Ectodermal cell (in vitro differentiated cells): ENCODE measurements at regions not wholly inside any gene's neighbourhood (a gene's known extent, or its start where the extent isn't known, plus 50 kb on each side); places are given as distances from the start of the nearest gene placed in this dataset.

Experiments
- H3K27ac ChIP-seq: 2 replicates; pipeline ENCODE4 v1.7.0; 2013; ENCODE audit warnings: mild to moderate bottlenecking, low read depth, low read length; ENCODE audit not compliant: insufficient read depth, poor library complexity, severe bottlenecking
- H3K27me3 ChIP-seq: 2 replicates; pipeline ENCODE4 v1.7.0; 2013; ENCODE audit warnings: mild to moderate bottlenecking, low read length; ENCODE audit not compliant: insufficient read depth, control insufficient read depth, poor library complexity, severe bottlenecking
- H3K36me3 ChIP-seq: one replicate; pipeline ENCODE4 v1.7.0; 2013; ENCODE audit warnings: low read length; ENCODE audit not compliant: control insufficient read depth, insufficient read depth
- H3K4me1 ChIP-seq: one replicate; pipeline ENCODE4 v1.7.0; 2013; ENCODE audit warnings: low read length; ENCODE audit not compliant: control insufficient read depth, insufficient read depth
- H3K4me3 ChIP-seq: 2 replicates; pipeline ENCODE4 v1.7.0; 2013; ENCODE audit warnings: low read depth, low read length, control low read depth; ENCODE audit not compliant: insufficient read depth
- H3K9me3 ChIP-seq: 2 replicates; pipeline ENCODE4 v1.7.0; 2013; ENCODE audit warnings: mild to moderate bottlenecking, low read length, moderate library complexity; ENCODE audit not compliant: control insufficient read depth
- WGBS, 2 experiments: methylation state at CpG; one replicate each; pipeline ENCODE4 v1.1.7; 2013; ENCODE audit warnings: missing lambda C conversion rate in 2 of 2; 5-methylcytosine and 5-hydroxymethylcytosine counted together

DNA sequence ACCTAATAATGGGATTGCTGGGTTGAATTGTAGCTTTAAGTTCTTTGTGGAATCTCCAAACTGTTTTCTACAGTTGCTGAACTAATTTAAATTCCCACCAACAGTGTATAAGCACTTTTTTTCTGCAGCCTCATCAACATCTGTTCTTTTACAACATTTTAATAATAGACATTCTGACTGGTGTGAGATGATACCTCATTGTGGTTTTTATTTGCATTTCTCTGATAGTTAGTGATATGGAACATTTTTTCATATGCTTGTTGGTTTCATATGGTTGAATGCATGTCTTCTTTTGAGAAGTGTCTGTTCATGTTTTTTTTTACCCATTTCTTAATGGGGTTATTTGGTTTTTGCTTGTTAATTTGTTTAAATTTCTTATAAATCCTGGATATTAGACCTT, 1718.9 kb downstream of the C4orf33 start:
- Histone ChIP-seq H3K27me3 (no peaks in the 10 kb centered on the region), H3K27ac (no peak overlapping the region), H3K4me3 (no peak overlapping the region), H3K9me3 (no peaks in the 10 kb centered on the region), H3K36me3 (no peaks in the 10 kb centered on the region), H3K4me1 (no peaks in the 10 kb centered on the region)

DNA sequence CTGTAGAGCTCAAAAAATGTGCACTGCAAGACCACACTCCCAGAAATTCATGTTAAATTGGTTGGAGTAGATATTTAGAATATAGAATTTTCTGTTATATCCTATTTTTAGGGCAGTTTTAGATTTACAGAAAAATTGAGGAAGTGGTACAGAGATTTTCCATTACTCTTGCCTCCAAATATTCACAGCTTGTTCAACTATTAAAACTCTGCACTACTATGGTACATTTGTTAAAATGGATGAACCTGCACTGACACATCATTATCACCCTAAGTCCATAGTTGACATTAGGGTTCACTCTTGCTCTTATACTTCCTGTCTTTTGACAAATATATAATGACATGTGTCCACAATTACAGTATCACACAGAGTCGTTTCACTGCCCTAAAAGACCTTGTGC, 1724.5 kb downstream of the C4orf33 start:
- 90 to 94% methylated on average over 1 of the region's 1 CpG for WGBS, 2 experiments
- no peaks in the 10 kb centered on the region for H3K9me3 ChIP-seq
- no peak overlapping the region for H3K27ac ChIP-seq
- H3K27me3 ChIP-seq, result no peaks in the 10 kb centered on the region
- H3K4me3 ChIP-seq, result no peak overlapping the region
- no peaks in the 10 kb centered on the region for H3K4me1 ChIP-seq
- H3K36me3 ChIP-seq, result no peaks in the 10 kb centered on the region

DNA sequence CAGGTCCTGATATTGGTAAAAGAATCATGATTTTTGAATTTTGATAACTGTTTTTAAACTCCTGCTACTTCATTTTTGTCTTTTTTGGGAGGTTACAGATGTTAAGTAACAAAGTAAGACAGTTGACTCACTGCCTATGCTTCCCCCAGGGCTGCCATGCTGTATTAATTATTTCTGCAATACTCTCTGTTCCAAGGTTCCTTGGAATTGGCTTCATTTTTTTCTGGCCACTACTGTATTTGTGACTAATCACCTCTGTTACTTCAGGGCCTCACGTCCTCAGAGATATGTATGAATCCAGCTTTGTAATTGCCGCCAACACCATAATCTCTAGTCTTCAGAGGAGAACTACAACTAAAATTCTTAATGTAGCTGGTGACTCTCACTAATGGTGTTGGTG, 1729.3 kb downstream of the C4orf33 start:
- no peaks in the 10 kb centered on the region for H3K9me3 ChIP-seq
- 94 to 100% methylated on average over 2 of the region's 2 CpGs for WGBS, 2 experiments
- H3K27me3 ChIP-seq, result no peaks in the 10 kb centered on the region
- no peak overlapping the region for H3K4me3 ChIP-seq
- no peak overlapping the region for H3K27ac ChIP-seq
- no peaks in the 10 kb centered on the region for H3K4me1 ChIP-seq
- H3K36me3 ChIP-seq, result no peaks in the 10 kb centered on the region

DNA sequence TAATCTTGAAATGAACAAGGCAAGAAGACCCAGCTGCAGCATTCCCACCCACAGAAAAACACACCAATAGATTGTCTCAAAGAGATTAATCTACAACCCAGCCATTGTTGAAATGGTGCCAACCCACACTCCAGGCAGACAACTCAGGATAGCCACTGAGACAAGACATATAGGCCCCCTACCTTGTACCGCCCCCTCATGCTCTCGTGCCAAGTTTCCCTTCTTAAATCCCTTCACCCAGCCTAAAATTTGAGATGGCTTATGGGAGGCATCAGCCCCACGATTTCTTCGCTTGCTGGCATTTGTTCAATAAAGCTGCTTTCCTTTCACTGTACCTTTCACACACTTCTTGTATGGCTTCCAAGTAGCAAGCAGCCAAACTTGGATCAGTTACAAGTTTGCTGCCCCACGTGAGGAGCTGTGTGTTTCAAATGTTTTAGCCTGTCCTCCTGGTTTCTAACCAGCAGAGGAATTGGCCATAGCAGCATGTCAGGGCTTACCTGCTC, 1754.1 kb downstream of the C4orf33 start:
- 85 to 87% methylated on average over 5 of the region's 5 CpGs for WGBS, 2 experiments
- Histone ChIP-seq H3K36me3 (no peaks in the 10 kb centered on the region), H3K27ac (no peak overlapping the region), H3K27me3 (no peaks in the 10 kb centered on the region), H3K4me1 (peaks cover 5% of the 10 kb centered on the region), H3K9me3 (no peaks in the 10 kb centered on the region), H3K4me3 (no peak overlapping the region)

DNA sequence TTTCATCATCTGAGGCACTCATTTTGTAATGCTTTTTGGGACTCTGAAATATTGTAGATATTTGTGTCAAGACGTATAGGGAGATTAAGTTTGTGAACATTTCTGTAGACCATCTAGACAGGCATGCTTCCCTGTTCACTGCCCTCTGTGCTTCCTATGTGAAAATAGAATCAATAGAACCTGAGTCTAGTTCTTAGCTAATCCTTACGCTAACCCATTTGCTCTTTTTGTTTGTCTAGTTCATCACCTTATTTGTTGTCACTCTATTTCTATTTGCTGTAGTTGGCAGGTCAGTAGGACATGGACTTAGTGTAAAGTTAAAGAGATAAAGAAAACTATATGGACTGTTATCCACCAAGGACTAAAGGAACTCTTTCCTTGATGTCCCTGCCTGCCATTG, 1755.2 kb downstream of the C4orf33 start:
- WGBS, 2 experiments, result 98 to 100% methylated on average over 1 to 2 of the region's 2 CpGs
- Histone ChIP-seq H3K27me3 (no peaks in the 10 kb centered on the region), H3K4me3 (no peak overlapping the region), H3K4me1 (peaks cover 5% of the 10 kb centered on the region), H3K27ac (no peak overlapping the region), H3K9me3 (no peaks in the 10 kb centered on the region), H3K36me3 (no peaks in the 10 kb centered on the region)

DNA sequence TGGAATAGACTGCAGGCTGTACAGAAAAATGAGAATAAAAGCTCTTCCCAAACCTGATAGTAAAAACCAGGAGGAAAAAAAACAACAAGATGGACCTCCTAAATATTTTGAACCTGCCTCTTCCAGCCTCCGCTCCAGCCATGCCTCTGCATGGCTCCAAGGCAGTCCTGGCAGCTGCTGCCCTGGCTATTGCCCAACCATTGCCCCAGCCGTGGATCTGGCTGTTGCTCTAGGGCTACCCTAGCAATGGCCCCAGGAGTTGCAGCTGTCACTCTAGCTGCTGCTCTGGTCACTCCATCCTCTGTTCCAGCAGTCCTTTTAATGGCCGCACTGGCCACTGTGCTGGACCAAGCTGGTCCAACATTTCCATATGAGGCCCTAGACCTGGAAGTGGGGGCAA, 1756.0 kb downstream of the C4orf33 start:
- H3K27me3 ChIP-seq, result no peaks in the 10 kb centered on the region
- H3K27ac ChIP-seq, result no peak overlapping the region
- peaks cover 5% of the 10 kb centered on the region for H3K4me1 ChIP-seq
- H3K36me3 ChIP-seq, result no peaks in the 10 kb centered on the region
- H3K4me3 ChIP-seq, result no peak overlapping the region
- no peaks in the 10 kb centered on the region for H3K9me3 ChIP-seq
- 95 to 97% methylated on average over 3 of the region's 3 CpGs for WGBS, 2 experiments

DNA sequence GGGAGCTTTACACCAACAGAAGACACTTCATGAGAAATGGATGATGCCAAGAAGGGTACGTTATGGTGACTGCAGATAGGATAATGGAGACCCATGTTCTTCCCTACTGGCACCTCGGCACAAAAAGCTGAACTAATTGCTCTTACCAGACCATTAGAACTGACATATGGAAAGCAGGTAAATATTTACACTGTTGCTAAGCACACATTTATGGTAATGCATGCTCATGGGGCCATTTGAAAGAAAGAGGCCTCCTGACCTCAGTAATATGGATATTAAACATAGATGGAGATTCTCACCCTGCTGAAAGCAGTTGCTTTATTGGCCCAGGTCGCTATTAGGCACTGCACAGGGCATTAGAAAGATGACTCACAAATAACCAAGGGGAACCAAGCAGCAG, 1759.6 kb downstream of the C4orf33 start:
- 92 to 93% methylated on average over 3 of the region's 3 CpGs for WGBS, 2 experiments
- Histone ChIP-seq H3K9me3 (no peaks in the 10 kb centered on the region), H3K36me3 (no peaks in the 10 kb centered on the region), H3K4me3 (no peak overlapping the region), H3K4me1 (no peaks in the 10 kb centered on the region), H3K27me3 (no peaks in the 10 kb centered on the region), H3K27ac (no peak overlapping the region)

DNA sequence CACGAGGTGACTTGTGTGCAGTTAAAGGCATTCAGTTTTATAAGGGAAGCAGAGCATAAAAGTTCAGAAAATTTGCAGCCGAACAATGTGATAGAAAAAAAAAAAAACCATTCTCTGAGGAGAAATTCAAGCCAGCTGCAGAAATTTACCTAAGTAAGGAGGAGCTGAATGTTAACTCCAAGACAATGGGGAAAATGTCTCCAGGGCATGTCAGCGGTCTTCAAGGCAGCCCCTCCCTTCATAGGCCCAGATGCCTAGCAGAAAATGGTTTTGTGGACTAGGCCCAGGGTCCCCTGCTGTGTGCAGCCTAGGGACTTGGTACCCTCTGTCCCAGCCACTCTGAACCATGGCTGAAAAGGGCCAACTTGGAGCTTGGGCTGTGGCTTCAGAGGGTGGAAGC, 1764.0 kb downstream of the C4orf33 start:
- no peak overlapping the region for H3K4me3 ChIP-seq
- no peaks in the 10 kb centered on the region for H3K9me3 ChIP-seq
- 89 to 92% methylated on average over 3 of the region's 3 CpGs for WGBS, 2 experiments
- no peaks in the 10 kb centered on the region for H3K27me3 ChIP-seq
- no peak overlapping the region for H3K27ac ChIP-seq
- no peaks in the 10 kb centered on the region for H3K36me3 ChIP-seq
- no peaks in the 10 kb centered on the region for H3K4me1 ChIP-seq

DNA sequence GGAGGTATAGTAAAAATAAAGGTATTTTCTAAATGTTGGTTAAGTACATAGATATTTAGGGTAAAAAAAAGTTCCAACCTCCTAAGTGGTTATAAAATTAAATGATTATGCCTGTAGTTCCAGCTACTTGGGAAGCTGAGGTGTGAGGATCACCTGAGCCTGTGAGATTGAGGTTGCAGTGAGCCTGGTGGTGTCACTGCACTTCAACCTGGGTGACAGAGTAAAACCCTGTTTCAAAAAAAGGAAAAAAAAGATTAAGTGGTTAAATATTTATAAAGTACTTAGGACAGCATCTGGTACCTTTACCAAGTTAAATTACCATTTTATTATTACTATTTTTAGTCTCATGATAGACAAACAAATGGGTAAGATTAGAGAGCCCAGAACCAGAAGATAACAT, 1801.0 kb downstream of the C4orf33 start:
- Histone ChIP-seq H3K27ac (no peak overlapping the region), H3K4me3 (no peak overlapping the region), H3K27me3 (no peaks in the 10 kb centered on the region), H3K36me3 (no peaks in the 10 kb centered on the region), H3K4me1 (no peaks in the 10 kb centered on the region), H3K9me3 (no peaks in the 10 kb centered on the region)

DNA sequence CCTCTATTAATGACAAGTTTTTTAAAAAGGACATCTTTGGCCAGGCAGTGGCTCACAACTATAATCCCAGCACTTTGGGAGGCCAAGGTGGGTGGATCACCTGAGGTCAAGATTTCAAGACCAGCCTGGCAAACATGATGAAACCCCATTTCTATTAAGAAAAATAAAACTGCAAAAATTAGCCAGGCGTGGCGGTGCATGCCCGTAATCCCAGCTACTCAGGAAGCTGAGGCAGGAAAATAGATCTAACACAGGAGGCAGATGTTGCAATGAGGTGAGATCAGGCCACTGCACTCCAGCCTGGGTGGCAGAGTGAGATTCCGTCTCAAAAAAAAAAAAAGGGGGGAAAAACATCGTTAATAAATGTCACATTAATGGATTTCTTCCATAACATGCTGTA, 1805.4 kb downstream of the C4orf33 start:
- H3K4me1 ChIP-seq, result no peaks in the 10 kb centered on the region
- H3K27ac ChIP-seq, result no peak overlapping the region
- H3K36me3 ChIP-seq, result no peaks in the 10 kb centered on the region
- H3K27me3 ChIP-seq, result no peaks in the 10 kb centered on the region
- no peak overlapping the region for H3K4me3 ChIP-seq
- 88 to 97% methylated on average over 4 to 5 of the region's 5 CpGs for WGBS, 2 experiments
- H3K9me3 ChIP-seq, result no peaks in the 10 kb centered on the region

DNA sequence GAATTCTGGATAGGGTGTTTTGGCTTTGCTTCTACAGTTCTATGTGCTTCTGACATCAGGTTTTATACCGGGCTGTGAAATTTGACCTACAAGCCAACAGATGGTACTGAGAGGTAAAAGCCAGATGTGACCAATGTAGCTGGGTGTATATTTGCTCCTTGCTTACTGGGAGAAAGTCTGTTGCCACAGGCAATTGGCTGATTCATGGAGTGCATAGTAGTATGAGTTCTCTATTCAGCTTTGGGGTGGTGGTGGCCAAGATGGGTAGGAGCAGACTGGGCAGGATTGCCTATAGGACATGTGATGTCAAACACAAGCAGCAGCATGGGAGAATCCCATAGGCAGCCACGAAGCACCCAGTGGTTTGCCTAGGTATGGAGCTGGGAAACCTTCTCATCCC, 1827.0 kb downstream of the C4orf33 start:
- Histone ChIP-seq H3K27me3 (no peaks in the 10 kb centered on the region), H3K4me3 (no peak overlapping the region)
- 92 to 94% methylated on average over 2 of the region's 2 CpGs for WGBS, 2 experiments

More for the DNA sequence above, 1827.0 kb downstream of the C4orf33 start:
- no peaks in the 10 kb centered on the region for H3K9me3 ChIP-seq
- no peak overlapping the region for H3K27ac ChIP-seq
- no peaks in the 10 kb centered on the region for H3K4me1 ChIP-seq
- no peaks in the 10 kb centered on the region for H3K36me3 ChIP-seq
